Skin epidermis (tissue), 12 donors: ENCODE measurements at regions not wholly inside any gene's neighbourhood (a gene's known extent, or its start where the extent isn't known, plus 50 kb on each side); places are given as distances from the start of the nearest gene placed in this dataset.

Experiments
- H3K27ac ChIP-seq, 21 experiments: fragments of 200-600 bp; sonication (generic) in 11 of 21; one replicate each; pipeline ENCODE4 v1.5.0; 2020; ENCODE audit warnings: mild to moderate bottlenecking in 3 of 21, inconsistent platforms in 2 of 21, moderate library complexity in 2 of 21
- H3K4me3 ChIP-seq, 7 experiments: fragments of 200-600 bp; sonication (generic) in 2 of 7; one replicate each; pipeline ENCODE4 v1.5.0; 2020; ENCODE audit warnings: inconsistent platforms in 2 of 7, mild to moderate bottlenecking in 2 of 7, moderate library complexity in 1 of 7

- Histone ChIP-seq H3K4me3 (no peak overlapping the region), H3K27ac (peak overlapping the region in 7 of 21 experiments; percentile 4 to 63 (median 34))
Observed at GRCh38 chr20:23192469-23192868, 106.3 kb upstream of the CD93 start.

DNA sequence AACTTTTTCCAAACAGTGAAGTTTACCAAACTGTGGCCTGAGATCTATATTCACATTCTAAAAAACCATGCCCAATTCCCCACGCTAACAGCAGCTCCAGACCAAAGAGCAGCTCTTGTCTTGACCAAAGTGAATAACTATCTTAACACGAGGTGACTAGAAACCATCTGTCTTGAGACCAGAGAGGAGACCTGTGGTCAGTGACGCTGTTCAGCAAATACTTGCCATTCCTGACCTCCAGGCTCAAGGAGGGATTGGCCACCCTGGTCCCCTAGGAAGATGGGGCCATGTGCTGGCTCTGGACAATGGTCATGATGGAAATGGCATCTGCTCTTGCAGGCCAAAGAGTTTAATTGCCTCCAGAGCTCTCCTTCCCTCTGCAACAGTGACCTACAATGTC, 104.4 kb upstream of the CD93 start:
- Histone ChIP-seq H3K27ac (peak overlapping the region in 2 of 21 experiments; percentile 54 to 84), H3K4me3 (no peak overlapping the region)

GRCh38 chr20:23189854-23190253, 103.7 kb upstream of the CD93 start:
- Histone ChIP-seq H3K4me3 (no peak overlapping the region), H3K27ac (peak overlapping the region in 5 of 21 experiments; percentile 26 to 84 (median 49))

- H3K4me3 ChIP-seq = peak overlapping the region in 1 of 7 experiments; percentile 38
- H3K27ac ChIP-seq = peak overlapping the region in 9 of 21 experiments; percentile 5 to 84 (median 49)
Observed at GRCh38 chr20:23189341-23189740, 103.2 kb upstream of the CD93 start.

DNA sequence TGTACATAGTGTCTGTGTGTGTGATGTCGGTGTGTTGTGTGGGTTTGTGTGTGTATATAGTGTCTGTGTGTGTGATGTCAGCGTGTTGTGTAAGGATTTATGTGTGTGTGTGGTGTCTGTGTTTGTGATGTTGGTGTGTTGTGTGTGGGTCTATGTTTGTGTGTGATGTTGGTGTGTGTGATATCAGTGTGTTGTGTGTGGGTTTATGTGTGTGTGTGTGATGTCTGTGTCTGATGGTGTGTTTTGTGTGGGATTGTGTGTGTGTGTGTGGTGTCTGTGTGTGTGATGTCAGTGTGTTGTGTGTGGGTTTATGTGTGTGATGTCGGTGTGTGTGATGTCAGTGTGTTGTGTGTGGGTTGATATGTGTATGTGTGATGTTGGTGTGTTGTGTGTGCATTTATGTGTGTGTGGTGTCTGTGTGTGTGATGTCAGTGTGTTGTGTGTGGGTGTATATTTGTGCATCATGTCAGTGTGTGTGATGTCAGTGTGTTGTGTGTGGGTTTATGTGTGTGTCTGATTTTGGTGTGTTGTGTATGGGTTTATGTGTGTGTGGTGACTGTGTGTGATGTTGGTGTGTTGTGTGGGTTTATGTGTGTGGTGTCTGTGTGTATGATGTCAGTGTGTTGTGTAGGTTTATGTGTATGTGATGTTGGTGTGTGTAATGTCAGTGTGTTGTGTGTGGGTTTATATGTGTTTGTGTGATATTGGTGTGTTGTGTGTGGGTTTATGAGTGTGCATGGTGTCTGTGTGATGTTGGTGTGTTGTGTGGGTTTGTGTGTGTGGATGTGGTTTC, 102.4 kb upstream of the CD93 start:
- peak overlapping the region in 16 of 21 experiments; percentile 43 to 84 (median 64) for H3K27ac ChIP-seq
- H3K4me3 ChIP-seq = peak overlapping the region in 6 of 7 experiments; percentile 4 to 38 (median 16)

DNA sequence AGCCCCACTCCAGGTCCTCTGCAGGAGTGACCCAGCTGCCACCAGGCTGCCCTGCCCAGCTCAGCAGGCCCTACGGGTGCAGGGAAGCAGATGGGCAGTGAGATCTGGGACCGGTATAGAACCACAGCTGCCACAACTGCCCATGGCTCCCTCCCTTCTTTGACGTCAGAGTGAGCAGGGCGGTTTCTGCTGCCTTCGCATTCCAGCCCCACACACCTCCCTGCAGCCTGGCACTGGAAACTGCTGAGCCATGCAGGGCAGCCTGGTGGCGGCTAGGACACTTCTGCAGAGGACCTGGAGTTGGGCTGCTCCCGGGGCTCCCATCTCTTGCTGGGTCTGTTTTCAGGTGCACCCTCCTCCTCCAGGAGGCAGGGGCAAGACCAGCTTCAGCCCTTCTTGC, 101.6 kb upstream of the CD93 start:
- Histone ChIP-seq H3K27ac (peak overlapping the region in 17 of 21 experiments; percentile 43 to 84 (median 65)), H3K4me3 (peak overlapping the region; percentile 0 to 38 (median 12))

DNA sequence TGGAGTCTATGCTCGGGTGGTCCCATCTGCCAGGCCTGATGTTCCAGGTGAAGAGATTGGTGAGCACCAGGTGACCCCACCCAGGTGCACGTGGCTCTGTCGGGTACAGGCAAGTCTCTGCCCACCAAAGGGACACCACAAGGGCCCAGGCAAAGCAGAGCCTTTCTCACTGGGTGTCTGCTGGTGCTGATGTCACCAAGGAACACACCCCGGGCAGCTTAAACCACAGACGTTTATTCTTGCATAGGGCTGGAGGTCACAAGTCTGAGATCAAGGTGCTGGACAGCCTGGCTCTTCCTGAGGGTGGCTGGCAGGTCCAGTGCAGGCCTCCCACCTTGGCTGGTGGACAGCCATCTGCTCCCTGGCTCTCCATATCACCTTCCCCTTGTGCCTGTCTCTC, 100.7 kb upstream of the CD93 start:
- H3K27ac ChIP-seq = peak overlapping the region in 15 of 21 experiments; percentile 9 to 84 (median 62)
- H3K4me3 ChIP-seq = no peak overlapping the region

DNA sequence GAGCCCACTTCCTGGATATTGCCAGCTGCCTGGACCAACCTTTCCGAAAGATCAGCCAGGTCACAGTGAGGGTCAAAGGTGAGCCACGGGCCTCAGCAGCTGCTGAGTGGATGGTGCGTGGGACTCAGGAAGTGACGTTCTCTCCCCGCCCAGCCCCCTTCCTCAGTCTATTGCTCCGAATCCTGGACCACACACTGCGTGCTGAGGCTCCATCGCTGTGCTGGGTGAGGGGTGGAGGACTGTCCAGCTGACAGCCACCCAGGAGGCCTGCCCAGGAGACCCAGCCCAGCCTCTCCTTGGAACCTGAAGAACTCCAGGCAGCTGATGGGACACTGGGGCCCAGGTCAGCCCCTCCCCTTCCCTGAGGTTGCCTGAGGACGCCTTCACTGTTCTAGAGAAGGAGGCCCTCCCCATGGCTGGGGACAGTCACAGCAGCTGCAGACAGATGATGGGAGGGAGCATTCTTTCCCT, 94.4 kb upstream of the CD93 start:
- H3K4me3 ChIP-seq = no peak overlapping the region

GRCh38 chr20:23179766-23180403, 93.8 kb upstream of the CD93 start:
- Histone ChIP-seq H3K27ac (no peak overlapping the region), H3K4me3 (no peak overlapping the region)

More for the DNA sequence above, 94.4 kb upstream of the CD93 start:
- peak overlapping the region in 1 of 21 experiments; percentile 5 for H3K27ac ChIP-seq

DNA sequence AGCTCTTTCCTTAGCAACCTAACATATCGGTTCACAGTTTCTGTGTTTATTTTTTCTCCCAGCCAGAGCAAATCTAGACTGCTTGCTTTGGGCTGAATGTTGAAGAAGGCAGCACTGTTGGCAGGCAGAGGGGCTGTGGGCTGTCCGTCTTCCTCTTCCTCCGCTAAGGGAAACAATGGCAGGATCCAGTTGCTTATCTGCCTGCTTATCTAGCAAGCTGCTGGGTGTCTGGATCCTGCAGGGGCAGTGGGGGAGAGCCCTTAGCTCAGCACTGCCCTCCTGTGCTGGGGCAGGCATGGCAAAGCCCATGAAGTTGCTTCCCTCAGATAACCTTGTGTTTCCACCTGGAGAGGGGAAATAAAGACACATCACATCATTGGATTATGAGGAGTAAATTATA, 92.7 kb upstream of the CD93 start:
- Histone ChIP-seq H3K27ac (no peak overlapping the region), H3K4me3 (no peak overlapping the region)

- Histone ChIP-seq H3K27ac (no peak overlapping the region), H3K4me3 (no peak overlapping the region)
Observed at GRCh38 chr20:23174821-23175220, 88.7 kb upstream of the CD93 start.

DNA sequence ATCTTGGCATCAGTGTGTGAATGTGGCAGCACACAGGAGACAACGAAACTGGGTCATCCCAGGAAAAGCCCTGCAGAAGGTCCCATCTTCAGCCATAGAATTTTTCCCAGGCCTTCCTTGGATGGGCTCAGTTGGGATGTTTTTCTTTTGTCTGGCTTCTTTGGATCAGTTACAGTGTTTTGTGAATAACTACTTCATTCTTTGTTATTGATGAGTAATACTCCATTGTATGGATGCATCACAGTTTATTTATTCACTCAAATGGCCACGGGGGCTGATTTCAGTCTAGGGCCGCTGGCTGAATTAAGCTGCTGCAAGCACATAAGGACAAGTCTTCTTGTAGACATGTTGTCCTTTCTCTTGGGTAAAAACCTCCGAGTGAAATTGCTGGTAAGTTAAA, 81.3 kb upstream of the CD93 start:
- H3K27ac ChIP-seq = peak overlapping the region in 1 of 21 experiments; percentile 72
- H3K4me3 ChIP-seq = no peak overlapping the region

GRCh38 chr20:23166563-23166962, 80.4 kb upstream of the CD93 start:
- no peak overlapping the region for H3K4me3 ChIP-seq
- H3K27ac ChIP-seq = peak overlapping the region in 1 of 21 experiments; percentile 72

GRCh38 chr20:23165964-23166363, 79.8 kb upstream of the CD93 start:
- no peak overlapping the region for H3K4me3 ChIP-seq
- peak overlapping the region in 1 of 21 experiments; percentile 72 for H3K27ac ChIP-seq

GRCh38 chr20:23165307-23165750, 79.2 kb upstream of the CD93 start:
- no peak overlapping the region for H3K4me3 ChIP-seq
- H3K27ac ChIP-seq = no peak overlapping the region

DNA sequence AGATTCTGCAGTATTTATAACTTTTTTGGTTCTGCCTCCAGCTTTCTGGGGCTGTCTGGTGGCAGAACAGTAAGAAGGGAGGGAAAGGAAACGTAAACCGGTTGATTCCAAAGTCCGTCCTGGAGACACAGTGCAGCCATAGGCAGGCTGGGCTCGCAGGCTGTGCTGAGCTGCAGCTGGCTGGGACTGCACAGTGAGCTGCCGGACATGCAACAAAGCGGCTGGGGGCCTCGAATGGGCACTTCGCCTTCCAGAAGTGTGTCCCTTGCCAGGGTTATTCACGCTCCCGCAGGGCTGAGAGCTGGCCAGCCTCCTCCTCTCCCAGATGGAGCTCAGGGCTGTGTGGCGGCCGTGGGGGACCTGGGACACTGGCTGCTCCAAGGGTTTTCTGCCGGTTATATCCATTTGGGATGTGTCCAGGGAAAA, 78.1 kb upstream of the CD93 start:
- H3K27ac ChIP-seq = no peak overlapping the region
- no peak overlapping the region for H3K4me3 ChIP-seq

DNA sequence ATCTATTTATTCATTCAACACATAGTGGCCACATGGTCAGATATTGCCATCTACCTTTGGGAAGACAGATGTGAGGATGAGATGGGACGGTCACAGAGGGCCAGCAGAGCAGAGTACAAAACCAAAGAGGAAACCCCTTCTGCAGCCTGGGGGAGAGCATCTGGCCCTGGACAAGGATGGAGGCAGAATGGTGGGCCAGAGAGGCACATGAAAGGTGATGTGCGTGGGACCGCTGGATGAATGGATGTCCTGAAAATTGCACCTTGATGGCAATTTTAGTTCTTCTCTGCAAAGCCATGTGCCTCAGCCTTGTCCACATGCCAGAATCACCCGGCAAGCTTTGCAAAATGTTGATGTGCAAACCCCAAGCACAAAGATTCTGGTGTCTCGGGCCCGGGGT, 77.4 kb upstream of the CD93 start:
- H3K4me3 ChIP-seq = no peak overlapping the region
- no peak overlapping the region for H3K27ac ChIP-seq

DNA sequence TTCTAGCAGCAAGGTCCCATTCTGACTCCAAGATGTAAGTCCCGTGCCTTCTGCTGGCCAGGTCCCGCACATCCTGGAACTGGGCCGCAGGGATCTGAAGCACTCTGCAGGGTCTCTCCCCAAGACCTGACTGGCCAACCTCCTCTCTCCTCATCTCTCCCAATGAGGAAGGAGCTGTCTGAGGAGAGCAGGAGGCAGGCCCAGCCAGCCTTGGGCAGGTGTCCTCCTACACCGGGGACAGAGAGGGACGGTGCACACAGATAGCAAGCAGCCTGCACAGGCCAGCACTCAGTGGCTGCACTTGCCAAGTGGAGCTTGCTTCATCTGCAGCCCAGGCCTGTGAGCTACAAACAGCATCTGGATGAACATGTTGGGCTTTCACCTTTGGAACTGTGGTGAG, 76.8 kb upstream of the CD93 start:
- Histone ChIP-seq H3K27ac (peak overlapping the region in 2 of 21 experiments; percentile 32 to 54), H3K4me3 (no peak overlapping the region)

DNA sequence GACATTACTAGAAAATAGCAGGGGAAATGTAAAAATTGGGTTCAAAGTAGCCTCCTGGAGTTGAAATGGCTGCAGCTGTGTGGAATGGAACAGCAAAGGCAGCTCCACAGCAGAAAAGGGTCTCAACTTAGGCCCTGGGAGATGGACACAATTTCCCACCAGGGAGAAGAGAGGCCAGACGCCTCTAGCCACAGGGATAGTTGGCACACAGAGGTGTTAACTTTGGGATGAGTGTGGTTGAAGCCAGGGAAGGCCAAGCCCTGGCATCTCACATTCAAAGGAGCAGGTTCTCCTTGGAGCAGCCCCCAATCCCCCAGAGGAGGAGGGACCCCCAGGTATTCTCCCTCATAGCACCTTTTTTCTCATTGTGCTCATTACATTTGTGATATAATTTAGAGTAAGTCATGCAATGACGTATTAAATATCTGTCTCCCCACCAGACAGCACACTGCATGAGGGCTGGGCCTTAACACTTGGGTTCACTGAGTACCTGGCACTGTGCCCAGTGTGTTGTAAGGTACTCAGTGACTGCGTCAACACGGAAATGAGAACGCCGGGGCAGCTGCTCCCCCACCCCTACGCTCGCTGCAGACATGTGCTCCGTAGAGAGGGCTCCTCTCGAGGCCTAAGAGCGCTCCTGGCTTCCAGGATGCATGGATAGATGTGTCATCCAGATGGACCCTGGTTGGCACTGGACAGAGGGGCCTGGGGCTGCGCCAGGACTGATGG, 76.0 kb upstream of the CD93 start:
- Histone ChIP-seq H3K4me3 (no peak overlapping the region), H3K27ac (peak overlapping the region in 19 of 21 experiments; percentile 14 to 80 (median 66))
